Ishikawa (cell line): ENCODE measurements at regions not wholly inside any gene's neighbourhood (a gene's known extent, or its start where the extent isn't known, plus 50 kb on each side); places are given as distances from the start of the nearest gene placed in this dataset.

Experiments
- CEBPB ChIP-seq: IDR thresholded peaks from 2 replicates; pipeline ENCODE4 v1.6.1; 2012
- CREB1 ChIP-seq: IDR thresholded peaks from 2 replicates; pipeline ENCODE4 v1.6.1; 2012; ENCODE audit warnings: low read depth
- EGR1 ChIP-seq: IDR thresholded peaks from 2 replicates; pipeline ENCODE4 v1.6.1; 2012
- EP300 ChIP-seq: IDR thresholded peaks from 2 replicates; pipeline ENCODE4 v1.6.1; 2012; ENCODE audit warnings: borderline replicate concordance
- FOXM1 ChIP-seq: IDR thresholded peaks from 2 replicates; pipeline ENCODE4 v1.6.1; 2012; ENCODE audit warnings: low read depth, borderline replicate concordance
- MAX ChIP-seq: IDR thresholded peaks from 2 replicates; pipeline ENCODE4 v1.6.1; 2012
- NFIC ChIP-seq: IDR thresholded peaks from 2 replicates; pipeline ENCODE4 v1.6.1; 2012
- RAD21 ChIP-seq: IDR thresholded peaks from 2 replicates; pipeline ENCODE4 v1.6.1; 2012; ENCODE audit warnings: low read depth
- TAF1 ChIP-seq: IDR thresholded peaks from 2 replicates; pipeline ENCODE4 v1.6.1; 2012; ENCODE audit warnings: low read depth, mild to moderate bottlenecking
- TCF12 ChIP-seq: IDR thresholded peaks from 2 replicates; pipeline ENCODE4 v1.6.1; 2012; ENCODE audit warnings: low read depth
- TEAD4 ChIP-seq: IDR thresholded peaks from 2 replicates; pipeline ENCODE4 v1.6.1; 2012
- YY1 ChIP-seq: IDR thresholded peaks from 2 replicates; pipeline ENCODE4 v1.6.1; 2012; ENCODE audit warnings: low read depth
- ZBTB7A ChIP-seq: IDR thresholded peaks from 2 replicates; pipeline ENCODE4 v1.6.1; 2012; ENCODE audit warnings: low read depth
- TF ChIP-seq, protein P1 (sequence below): IDR thresholded peaks from 2 replicates; pipeline ENCODE4 v1.6.1; 2012; ENCODE audit warnings: low read depth, mild to moderate bottlenecking
- TF ChIP-seq, protein P2 (sequence below): IDR thresholded peaks from 2 replicates; pipeline ENCODE4 v1.6.1; 2012

DNA sequence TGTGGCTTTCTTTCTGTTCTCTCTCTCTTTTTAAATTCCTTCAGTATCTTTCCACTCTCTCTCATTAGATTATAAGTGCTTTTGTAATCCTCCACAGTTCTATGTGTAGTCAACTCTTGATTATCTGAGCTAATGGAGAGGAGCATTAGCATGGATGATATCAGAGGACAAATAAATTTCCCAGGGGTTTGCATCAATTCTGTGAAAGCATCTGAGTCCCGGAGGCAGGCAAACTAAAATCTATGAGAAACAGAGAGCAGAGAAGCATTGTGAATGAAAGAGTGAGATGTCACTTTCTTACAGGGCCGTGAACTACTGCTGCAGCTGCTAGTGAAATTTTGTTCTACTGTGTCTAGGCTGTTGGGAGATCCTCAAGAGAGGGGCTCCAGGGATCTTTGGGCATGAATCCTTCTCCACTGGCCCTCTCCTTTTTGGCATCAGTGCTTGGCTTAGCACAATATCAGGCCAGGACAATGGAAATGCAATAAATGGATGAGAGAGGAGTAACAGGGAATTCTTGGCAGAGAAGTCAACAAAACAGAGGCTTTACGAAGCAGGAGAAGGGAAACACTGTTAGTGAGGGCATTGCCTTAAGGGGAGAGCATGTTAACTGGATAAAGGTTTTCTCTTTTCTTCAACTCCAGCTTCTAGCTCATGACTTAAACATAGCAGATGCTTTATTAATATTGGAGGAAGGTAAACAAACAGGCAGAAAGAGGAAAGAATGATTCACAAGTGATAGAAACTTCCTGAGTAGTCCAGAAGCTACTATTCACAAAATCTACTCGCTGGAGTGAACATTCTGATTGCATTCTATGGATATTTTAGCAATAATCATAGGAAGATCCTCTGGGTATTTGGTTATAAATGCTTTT, 847.0 kb upstream of the MAP3K7 start:
- TF ChIP-seq CEBPB (no peak), EP300 (no peak), TEAD4 (no peak), CREB1 (no peak), TAF1 (no peak), TCF12 (no peak), RAD21 (no peak), EGR1 (no peak)
- TF ChIP-seq, protein P1, sequence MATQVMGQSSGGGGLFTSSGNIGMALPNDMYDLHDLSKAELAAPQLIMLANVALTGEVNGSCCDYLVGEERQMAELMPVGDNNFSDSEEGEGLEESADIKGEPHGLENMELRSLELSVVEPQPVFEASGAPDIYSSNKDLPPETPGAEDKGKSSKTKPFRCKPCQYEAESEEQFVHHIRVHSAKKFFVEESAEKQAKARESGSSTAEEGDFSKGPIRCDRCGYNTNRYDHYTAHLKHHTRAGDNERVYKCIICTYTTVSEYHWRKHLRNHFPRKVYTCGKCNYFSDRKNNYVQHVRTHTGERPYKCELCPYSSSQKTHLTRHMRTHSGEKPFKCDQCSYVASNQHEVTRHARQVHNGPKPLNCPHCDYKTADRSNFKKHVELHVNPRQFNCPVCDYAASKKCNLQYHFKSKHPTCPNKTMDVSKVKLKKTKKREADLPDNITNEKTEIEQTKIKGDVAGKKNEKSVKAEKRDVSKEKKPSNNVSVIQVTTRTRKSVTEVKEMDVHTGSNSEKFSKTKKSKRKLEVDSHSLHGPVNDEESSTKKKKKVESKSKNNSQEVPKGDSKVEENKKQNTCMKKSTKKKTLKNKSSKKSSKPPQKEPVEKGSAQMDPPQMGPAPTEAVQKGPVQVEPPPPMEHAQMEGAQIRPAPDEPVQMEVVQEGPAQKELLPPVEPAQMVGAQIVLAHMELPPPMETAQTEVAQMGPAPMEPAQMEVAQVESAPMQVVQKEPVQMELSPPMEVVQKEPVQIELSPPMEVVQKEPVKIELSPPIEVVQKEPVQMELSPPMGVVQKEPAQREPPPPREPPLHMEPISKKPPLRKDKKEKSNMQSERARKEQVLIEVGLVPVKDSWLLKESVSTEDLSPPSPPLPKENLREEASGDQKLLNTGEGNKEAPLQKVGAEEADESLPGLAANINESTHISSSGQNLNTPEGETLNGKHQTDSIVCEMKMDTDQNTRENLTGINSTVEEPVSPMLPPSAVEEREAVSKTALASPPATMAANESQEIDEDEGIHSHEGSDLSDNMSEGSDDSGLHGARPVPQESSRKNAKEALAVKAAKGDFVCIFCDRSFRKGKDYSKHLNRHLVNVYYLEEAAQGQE, result no peak

DNA sequence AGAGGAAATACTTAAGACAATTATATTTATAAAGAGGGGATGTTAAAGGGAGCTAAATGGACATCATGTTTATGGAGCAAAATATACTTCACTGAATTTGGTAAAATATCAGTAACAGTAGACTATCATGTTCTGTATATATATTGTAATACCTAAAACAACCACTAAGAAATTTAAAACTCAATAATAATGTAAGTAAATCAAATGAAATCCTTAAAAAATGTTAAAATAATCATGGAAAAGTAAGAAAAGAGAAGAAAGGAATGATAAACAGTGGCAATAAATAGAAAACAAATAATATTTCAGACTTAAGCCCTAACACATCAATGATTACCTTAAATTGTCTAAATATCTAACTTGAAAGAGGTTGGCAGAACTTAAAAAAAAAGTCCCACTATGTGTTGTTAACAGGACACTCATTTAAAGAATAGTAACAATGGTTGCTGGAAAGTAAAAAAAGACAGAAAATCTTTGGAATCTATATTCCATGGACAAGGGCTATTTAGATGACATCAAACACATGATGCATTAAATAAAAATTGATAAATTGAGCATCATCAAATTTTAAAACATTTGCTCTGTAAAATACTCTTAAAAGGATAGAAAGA, 842.2 kb upstream of the MAP3K7 start:
- TF ChIP-seq YY1, result no peak
- no peak for TF ChIP-seq TAF1
- no peak for TF ChIP-seq CEBPB
- TF ChIP-seq CREB1, result no peak
- TF ChIP-seq EGR1, result no peak
- no peak for TF ChIP-seq FOXM1
- TF ChIP-seq, protein P2, sequence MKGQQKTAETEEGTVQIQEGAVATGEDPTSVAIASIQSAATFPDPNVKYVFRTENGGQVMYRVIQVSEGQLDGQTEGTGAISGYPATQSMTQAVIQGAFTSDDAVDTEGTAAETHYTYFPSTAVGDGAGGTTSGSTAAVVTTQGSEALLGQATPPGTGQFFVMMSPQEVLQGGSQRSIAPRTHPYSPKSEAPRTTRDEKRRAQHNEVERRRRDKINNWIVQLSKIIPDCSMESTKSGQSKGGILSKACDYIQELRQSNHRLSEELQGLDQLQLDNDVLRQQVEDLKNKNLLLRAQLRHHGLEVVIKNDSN, result no peak
- TF ChIP-seq, protein P1, result no peak
- no peak for TF ChIP-seq NFIC
- no peak for TF ChIP-seq RAD21
- no peak for TF ChIP-seq ZBTB7A
- no peak for TF ChIP-seq TCF12
- TF ChIP-seq TEAD4, result no peak
- no peak for TF ChIP-seq EP300
- TF ChIP-seq MAX, result no peak

DNA sequence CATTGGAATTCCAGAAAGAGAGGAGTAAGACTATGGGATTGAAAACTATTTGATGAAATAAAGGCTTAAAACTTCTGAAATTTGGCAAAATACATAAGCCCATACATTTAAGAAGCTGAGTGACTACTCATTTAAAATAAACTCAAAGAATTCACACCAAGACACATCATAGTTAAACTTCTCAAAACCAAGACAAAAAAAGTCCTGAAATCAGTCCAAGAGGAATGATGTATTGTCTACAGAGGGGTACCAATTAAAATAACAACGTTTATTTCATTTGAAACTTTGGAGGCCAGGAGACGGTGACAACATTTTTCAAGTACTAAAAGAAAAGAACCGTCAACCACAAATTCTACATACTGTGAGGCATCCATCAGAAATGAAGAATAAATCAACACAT, 841.4 kb upstream of the MAP3K7 start:
- no peak for TF ChIP-seq CEBPB
- TF ChIP-seq RAD21, result no peak
- TF ChIP-seq CREB1, result no peak
- TF ChIP-seq YY1, result no peak
- TF ChIP-seq, protein P1, result no peak
- TF ChIP-seq TCF12, result no peak
- no peak for TF ChIP-seq EGR1
- TF ChIP-seq ZBTB7A, result no peak
- no peak for TF ChIP-seq TEAD4
- TF ChIP-seq EP300, result no peak
- no peak for TF ChIP-seq FOXM1
- TF ChIP-seq MAX, result no peak
- TF ChIP-seq NFIC, result no peak
- no peak for TF ChIP-seq TAF1
- TF ChIP-seq, protein P2, result no peak

DNA sequence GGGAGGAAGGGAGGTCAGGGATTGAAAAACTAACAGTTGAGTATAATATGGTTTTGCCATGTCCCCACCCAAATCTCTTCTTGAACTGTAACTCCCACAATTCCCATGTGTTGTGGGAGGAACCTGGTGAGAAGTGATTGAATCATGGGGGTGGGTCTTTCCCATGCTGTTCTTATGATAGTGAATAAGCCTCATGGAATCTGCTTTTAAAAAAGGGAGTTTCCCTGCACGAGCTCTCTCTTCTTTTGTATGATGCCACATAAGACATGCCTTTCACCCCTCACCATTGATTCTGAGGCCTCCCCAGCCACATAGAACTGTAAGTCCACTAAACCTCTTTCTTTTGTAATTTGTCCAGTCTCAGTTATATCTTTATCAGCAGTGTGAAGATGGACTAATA, 833.4 kb upstream of the MAP3K7 start:
- TF ChIP-seq TCF12 (no peak), TEAD4 (no peak), EGR1 (no peak), TAF1 (no peak), CREB1 (no peak), MAX (no peak)
- TF ChIP-seq, protein P2, result no peak
- TF ChIP-seq, protein P1, result no peak
